Suprapubic skin (tissue), 3 donors: ENCODE measurements at regions not wholly inside any gene's neighbourhood (a gene's known extent, or its start where the extent isn't known, plus 50 kb on each side); places are given as distances from the start of the nearest gene placed in this dataset.

Experiments used
- EP300 ChIP-seq: sonication (generic); formaldehyde crosslinking; IDR thresholded peaks from one replicate; pipeline ENCODE4 v1.6.1; 2017; ENCODE audit warnings: antibody characterized with exemption
- POLR2A ChIP-seq, 2 donors: fragments of 450-650 bp; IDR thresholded peaks; one replicate each; pipeline ENCODE4 v1.6.1; 2017; ENCODE audit warnings: antibody characterized with exemption in 2 of 2, mild to moderate bottlenecking in 2 of 2, moderate library complexity in 2 of 2
- TF ChIP-seq, protein P1 (sequence below), 2 donors: fragments of 200-600 bp in 1 of 2; fragments of 450-650 bp in 1 of 2; sonication (generic) in 1 of 2; IDR thresholded peaks; one replicate each; pipeline ENCODE4 v1.5.1; 2016 to 2019; ENCODE audit warnings: antibody characterized with exemption in 2 of 2, mild to moderate bottlenecking in 1 of 2, moderate library complexity in 1 of 2

DNA sequence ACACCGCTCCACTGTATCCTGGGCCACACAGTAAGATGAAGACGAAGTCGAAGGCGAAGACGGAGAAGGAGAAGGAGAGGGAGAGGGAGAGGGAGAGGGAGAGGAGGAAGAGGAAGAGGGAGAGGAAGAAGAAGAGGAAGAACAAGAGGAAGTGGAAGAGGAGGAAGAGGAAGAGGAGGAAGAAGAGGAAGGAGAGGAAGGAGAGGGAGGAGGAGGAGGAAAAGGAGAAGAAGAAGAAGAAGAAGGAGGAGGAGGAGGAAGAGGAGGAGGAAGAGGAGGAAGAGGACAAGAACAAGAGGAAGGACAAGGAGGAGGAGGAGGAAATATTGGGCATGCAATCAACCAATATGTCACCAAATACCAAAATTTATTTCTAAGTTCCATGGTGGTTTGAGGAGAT lies 149.5 kb upstream of the ERCC4 start:
- TF ChIP-seq, protein P1, sequence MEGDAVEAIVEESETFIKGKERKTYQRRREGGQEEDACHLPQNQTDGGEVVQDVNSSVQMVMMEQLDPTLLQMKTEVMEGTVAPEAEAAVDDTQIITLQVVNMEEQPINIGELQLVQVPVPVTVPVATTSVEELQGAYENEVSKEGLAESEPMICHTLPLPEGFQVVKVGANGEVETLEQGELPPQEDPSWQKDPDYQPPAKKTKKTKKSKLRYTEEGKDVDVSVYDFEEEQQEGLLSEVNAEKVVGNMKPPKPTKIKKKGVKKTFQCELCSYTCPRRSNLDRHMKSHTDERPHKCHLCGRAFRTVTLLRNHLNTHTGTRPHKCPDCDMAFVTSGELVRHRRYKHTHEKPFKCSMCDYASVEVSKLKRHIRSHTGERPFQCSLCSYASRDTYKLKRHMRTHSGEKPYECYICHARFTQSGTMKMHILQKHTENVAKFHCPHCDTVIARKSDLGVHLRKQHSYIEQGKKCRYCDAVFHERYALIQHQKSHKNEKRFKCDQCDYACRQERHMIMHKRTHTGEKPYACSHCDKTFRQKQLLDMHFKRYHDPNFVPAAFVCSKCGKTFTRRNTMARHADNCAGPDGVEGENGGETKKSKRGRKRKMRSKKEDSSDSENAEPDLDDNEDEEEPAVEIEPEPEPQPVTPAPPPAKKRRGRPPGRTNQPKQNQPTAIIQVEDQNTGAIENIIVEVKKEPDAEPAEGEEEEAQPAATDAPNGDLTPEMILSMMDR (IDR thresholded peaks at IDR 0.05), result no peak
- TF ChIP-seq EP300, result no peak
- no peak for TF ChIP-seq POLR2A (IDR thresholded peaks at IDR 0.05)
